Omental fat pad (tissue), 3 donors: ENCODE measurements at regions not wholly inside any gene's neighbourhood (a gene's known extent, or its start where the extent isn't known, plus 50 kb on each side); places are given as distances from the start of the nearest gene placed in this dataset.

Source experiments
- ATAC-seq: fragments of 150-250 bp; one replicate; pipeline ENCODE4 v1.9.1; 2016; ENCODE audit warnings: mild to moderate bottlenecking, moderate library complexity; ENCODE audit not compliant: low FRiP score
- DNase-seq: peaks from one replicate; pipeline ENCODE4 v3.0.0-alpha.2; 2019; ENCODE audit warnings: low spot score
- TF ChIP-seq, protein P1 (sequence below), 3 donors: fragments of 450-650 bp; IDR thresholded peaks; one replicate each; pipeline ENCODE4 v1.5.1; 2016 to 2017; ENCODE audit warnings: antibody characterized with exemption in 3 of 3, mild to moderate bottlenecking in 3 of 3, moderate library complexity in 2 of 3

DNA sequence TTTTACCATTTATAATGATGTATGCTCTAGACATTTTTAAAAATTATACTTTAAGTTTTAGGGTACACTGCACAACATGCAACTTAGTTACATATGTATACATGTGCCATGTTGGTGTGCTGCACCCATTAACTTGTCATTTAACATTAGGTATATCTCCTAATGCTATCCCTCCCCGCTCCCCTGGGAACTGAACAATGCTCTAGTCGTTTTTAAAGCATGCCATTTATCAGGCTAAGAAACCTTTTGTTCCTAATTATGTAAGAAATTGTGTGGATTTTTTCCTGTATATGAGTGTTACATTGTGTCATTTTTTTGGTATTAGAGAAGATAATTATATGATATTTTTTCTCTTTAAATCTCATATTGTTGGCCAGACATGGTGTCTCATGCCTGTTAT lies 72.8 kb upstream of the SGCD start:
- no peak for DNase-seq
- ATAC-seq, result no peak

DNA sequence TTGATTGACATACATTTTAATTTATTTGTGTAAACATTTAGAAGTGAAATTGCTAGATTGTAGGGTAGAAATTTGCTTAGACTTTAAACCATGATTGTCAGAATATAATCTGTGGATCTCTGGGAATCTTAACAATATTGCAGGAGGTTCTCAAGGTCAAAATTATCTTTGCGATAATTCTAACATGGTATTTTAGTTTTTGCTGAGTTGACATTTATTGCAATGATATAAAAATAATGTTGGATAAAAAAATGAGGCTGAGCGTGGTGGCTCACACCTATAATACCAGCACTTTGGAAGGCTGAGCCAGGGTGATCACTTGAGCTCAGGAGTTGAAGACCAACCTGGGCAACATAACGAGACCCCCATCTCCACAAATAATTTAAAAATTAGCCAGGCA lies 70.3 kb upstream of the SGCD start:
- DNase-seq (no peak), ATAC-seq (no peak)
- TF ChIP-seq, protein P1, sequence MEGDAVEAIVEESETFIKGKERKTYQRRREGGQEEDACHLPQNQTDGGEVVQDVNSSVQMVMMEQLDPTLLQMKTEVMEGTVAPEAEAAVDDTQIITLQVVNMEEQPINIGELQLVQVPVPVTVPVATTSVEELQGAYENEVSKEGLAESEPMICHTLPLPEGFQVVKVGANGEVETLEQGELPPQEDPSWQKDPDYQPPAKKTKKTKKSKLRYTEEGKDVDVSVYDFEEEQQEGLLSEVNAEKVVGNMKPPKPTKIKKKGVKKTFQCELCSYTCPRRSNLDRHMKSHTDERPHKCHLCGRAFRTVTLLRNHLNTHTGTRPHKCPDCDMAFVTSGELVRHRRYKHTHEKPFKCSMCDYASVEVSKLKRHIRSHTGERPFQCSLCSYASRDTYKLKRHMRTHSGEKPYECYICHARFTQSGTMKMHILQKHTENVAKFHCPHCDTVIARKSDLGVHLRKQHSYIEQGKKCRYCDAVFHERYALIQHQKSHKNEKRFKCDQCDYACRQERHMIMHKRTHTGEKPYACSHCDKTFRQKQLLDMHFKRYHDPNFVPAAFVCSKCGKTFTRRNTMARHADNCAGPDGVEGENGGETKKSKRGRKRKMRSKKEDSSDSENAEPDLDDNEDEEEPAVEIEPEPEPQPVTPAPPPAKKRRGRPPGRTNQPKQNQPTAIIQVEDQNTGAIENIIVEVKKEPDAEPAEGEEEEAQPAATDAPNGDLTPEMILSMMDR (IDR thresholded peaks at IDR 0.05), result no peak

More for the DNA sequence above, 72.8 kb upstream of the SGCD start:
- TF ChIP-seq, protein P1 (IDR thresholded peaks at IDR 0.05), result no peak

DNA sequence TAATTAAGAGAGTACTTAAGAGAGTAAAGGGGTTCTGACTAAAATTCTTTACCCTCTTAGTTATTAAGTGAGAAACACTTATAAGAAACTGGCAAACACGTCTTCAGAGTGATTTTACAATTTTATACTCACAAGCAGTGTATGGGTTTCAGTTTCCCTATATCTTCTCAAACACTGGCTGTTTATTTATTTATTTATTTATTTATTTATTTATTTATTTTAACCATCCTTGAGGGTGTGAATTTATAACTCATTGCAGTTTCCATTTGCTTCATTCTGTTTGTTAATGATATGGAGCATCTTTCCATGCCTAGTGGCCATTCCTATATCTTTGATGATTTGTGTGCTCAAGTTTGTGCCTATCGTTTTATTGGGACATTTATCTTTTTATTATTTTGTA lies 68.0 kb upstream of the SGCD start:
- TF ChIP-seq, protein P1 (IDR thresholded peaks at IDR 0.05), result no peak
- no peak for DNase-seq
- no peak for ATAC-seq

DNA sequence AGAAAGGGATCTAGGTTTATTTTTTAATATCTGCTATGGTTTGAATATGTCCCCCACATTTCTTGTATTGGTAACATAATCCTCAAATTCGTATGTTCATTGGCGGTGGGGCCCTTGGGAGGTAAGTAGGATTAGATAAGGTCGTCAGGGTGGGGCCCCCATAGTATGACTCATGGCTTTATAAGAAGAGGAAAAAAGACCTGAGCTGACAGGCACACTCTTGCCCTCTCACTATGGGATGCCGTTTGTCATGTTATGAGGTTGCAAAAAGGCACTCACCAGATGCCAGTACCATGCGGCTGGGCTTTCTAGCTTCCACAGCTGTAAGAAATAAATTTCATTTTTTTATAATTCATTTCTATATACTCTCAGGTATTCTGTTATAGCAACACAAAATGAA lies 67.3 kb upstream of the SGCD start:
- DNase-seq (no peak), ATAC-seq (no peak)
- TF ChIP-seq, protein P1 (IDR thresholded peaks at IDR 0.05), result no peak

DNA sequence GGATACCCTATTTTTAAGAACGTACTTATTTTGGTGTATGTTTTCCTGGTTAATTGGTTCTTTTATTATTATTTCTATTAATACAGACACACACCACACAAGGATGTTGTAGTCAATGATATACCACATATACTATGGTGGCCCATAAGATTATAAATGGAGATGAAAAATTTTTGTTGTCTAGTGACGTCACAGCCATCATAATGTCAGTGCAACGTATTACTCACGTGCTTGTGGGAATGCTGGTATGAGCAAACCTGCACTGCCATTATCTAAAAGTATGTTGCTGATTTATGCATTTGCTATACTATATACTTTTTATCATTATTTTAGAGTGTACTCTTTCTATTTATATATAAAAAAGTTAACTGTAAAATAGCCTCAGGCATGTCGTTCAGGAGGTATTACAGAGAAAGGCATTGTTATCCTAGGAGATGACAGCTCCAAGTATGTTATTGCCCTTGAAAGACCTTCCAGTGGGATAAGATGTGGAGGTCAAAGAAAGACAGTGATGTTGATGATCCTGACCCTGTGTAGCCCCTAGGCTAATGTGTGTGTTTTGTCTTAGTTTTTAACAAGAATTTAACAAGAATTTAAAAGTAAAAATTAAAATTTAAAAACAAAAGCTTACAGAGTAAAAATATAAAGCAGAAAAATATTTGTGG lies 65.6 kb upstream of the SGCD start:
- ATAC-seq (no peak), DNase-seq (no peak)
- TF ChIP-seq, protein P1 (IDR thresholded peaks at IDR 0.05), result no peak

DNA sequence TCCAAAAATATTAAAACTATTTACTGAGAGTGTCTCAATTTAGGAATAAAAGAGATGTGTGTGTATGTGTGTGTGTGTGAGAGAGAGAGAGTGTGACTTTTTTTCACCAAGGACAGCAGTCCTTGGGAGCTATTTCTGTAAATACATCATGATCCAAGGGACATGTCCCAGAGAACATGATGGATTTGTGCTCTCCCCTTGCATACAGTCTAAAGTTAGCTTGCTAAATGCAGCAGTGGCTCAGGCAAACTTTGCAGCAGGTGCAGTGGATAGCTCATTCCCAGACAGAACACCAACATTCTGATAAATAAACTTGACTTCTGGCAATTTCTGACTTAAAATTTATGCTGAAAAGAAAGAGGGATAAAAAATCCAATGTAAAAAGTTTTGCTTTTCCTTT lies 55.4 kb upstream of the SGCD start:
- DNase-seq (no peak), ATAC-seq (no peak)
- TF ChIP-seq, protein P1 (IDR thresholded peaks at IDR 0.05), result no peak

DNA sequence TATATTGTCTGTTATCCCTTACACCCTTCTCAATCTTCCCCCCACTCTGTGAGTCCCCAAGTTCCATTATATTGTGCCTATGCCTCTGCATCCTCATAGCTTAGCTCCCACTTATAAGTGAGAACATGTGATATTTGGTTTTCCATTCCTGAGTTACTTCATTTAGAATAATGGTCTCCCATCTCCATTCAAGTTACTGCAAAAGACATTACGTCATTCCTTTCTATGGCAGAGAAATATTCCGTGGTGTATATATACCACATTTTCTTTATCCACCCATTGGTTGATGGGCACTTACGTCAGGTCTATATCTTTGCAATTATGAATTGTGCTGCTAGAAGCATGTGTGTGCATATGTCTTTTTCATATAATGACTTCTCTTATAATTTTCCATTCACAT lies 54.8 kb upstream of the SGCD start:
- ATAC-seq, result no peak
- no peak for DNase-seq
- TF ChIP-seq, protein P1 (IDR thresholded peaks at IDR 0.05), result no peak
